K562 (cell line): ENCODE measurements at regions not wholly inside any gene's neighbourhood (a gene's known extent, or its start where the extent isn't known, plus 50 kb on each side); places are given as distances from the start of the nearest gene placed in this dataset.
"Not testable (repeated sequence)": the region's sequence is repeated elsewhere in the genome, so short reads cannot be mapped to it uniquely, and the experiment has no call there.

Source experiments
- ATAC-seq: fragments of 200-7000 bp; cut with Tn5 transposase; 3 replicates; pipeline ENCODE4 v1.9.1; 2020; ENCODE audit warnings: moderate library complexity
- BruUV-seq: library from RNA; stranded (reverse); fragments of 400-500 nt; replicated peaks from 2 replicates; lab custom pipeline; 2021; lab: Mats Ljungman, UMichigan
- CTCF ChIA-PET: fragments of 300-600 bp; formaldehyde crosslinking; extraction: SDS; loops from one replicate; lab custom pipeline; 2021; ENCODE audit warnings: low intra/inter-chr PET ratio; lab: Yijun Ruan, JAX
- POLR2A ChIA-PET: fragments of 300-600, 350-650 bp; sonication (Branson Sonifier 250); formaldehyde crosslinking; extraction: SDS; loops from one replicate; lab custom pipeline; 2021; ENCODE audit warnings: antibody characterized with exemption, inconsistent platforms; lab: Yijun Ruan, JAX
- DNase-seq, 4 experiments: peaks; one replicate each; pipeline versions ENCODE4 v3.0.0 to v3.0.0-alpha.2; 2011 to 2018; ENCODE audit warnings: low spot score in 3 of 4, mixed read lengths in 3 of 4; ENCODE audit errors: extremely low read depth in 1 of 4
- FAIRE-seq: peaks from 2 replicates; lab custom pipeline; 2011; peaks lifted over from hg19 to GRCh38; lab: Jason Lieb, UNC
- H2AFZ ChIP-seq: 2 replicates; pipeline ENCODE4 v1.6.0; 2011; ENCODE audit warnings: low read depth, low read length, control low read depth, inconsistent platforms
- H3K27ac ChIP-seq: fragments of 200-600 bp; 3 replicates; pipeline ENCODE4 v1.8.0; 2011; ENCODE audit warnings: low read depth, mild to moderate bottlenecking, control low read depth, inconsistent platforms, low read length, moderate library complexity, mixed read lengths; ENCODE audit errors: extremely low read depth
- H3K27me3 ChIP-seq, 2 experiments: fragments of 300-600 bp in 1 of 2; 2 replicates in 1 of 2; 3 replicates in 1 of 2; pipeline versions ENCODE4 v1.6.0 to v1.8.0; 2011; ENCODE audit warnings: inconsistent platforms in 2 of 2, low read length in 2 of 2, mild to moderate bottlenecking in 1 of 2, mixed read lengths in 1 of 2, moderate library complexity in 1 of 2; ENCODE audit not compliant: control insufficient read depth in 2 of 2, insufficient read depth in 2 of 2
- H3K36me3 ChIP-seq: fragments of 300-600 bp; 3 replicates; pipeline ENCODE4 v1.8.0; 2011; ENCODE audit warnings: mild to moderate bottlenecking, low read length, inconsistent platforms; ENCODE audit not compliant: control insufficient read depth, insufficient read depth
- H3K4me1 ChIP-seq, 2 experiments: fragments of 200-600 bp in 1 of 2; replicated peaks in 1 of 2; 2 replicates in 1 of 2; 3 replicates in 1 of 2; pipeline versions ENCODE4 v1.5.1 to v1.8.0; 2011; ENCODE audit warnings: inconsistent platforms in 2 of 2, low read length in 2 of 2, mild to moderate bottlenecking in 1 of 2, mixed read lengths in 1 of 2, moderate library complexity in 1 of 2; ENCODE audit not compliant: control insufficient read depth in 2 of 2, insufficient read depth in 2 of 2
- H3K4me2 ChIP-seq: 2 replicates; pipeline ENCODE4 v1.6.1; 2011; ENCODE audit warnings: low read length, control low read depth, inconsistent platforms, mixed read lengths; ENCODE audit not compliant: insufficient read depth
- H3K4me3 ChIP-seq: fragments of 200-600 bp; sonication (generic), shearing (Covaris generic); 2 replicates; pipeline ENCODE4 v1.5.1; 2016; ENCODE audit warnings: control low read depth, inconsistent platforms
- H3K79me2 ChIP-seq: fragments of 200-600 bp; 3 replicates; pipeline ENCODE4 v1.8.0; 2011; ENCODE audit warnings: low read length, inconsistent platforms; ENCODE audit not compliant: control insufficient read depth, insufficient read depth
- H3K9ac ChIP-seq, 2 experiments: 2 replicates each; pipeline versions ENCODE4 v1.6.0 to v1.6.1; 2011; ENCODE audit warnings: low read depth in 2 of 2, low read length in 2 of 2, control low read depth in 1 of 2, inconsistent platforms in 1 of 2, mild to moderate bottlenecking in 1 of 2, mixed read lengths in 1 of 2; ENCODE audit not compliant: insufficient read depth in 1 of 2
- H3K9me1 ChIP-seq: one replicate; pipeline ENCODE4 v1.6.0; 2011; ENCODE audit warnings: inconsistent platforms, mild to moderate bottlenecking, low read length, moderate library complexity; ENCODE audit not compliant: control insufficient read depth, insufficient read depth
- H3K9me3 ChIP-seq: replicated peaks from 2 replicates; pipeline ENCODE4 v1.5.1; 2011; ENCODE audit warnings: low read depth, low read length, inconsistent platforms; ENCODE audit not compliant: control insufficient read depth, insufficient read depth
- H4K20me1 ChIP-seq: replicated peaks from 2 replicates; pipeline ENCODE4 v1.6.1; 2011; ENCODE audit warnings: low read length, inconsistent platforms, mixed read lengths; ENCODE audit not compliant: control insufficient read depth, insufficient read depth
- ARID3A ChIP-seq: IDR thresholded peaks from 2 replicates; pipeline ENCODE4 v1.6.1; 2012; ENCODE audit warnings: low read depth, low read length, improper control_type of control experiment, borderline replicate concordance
- WGBS: fragments of 100-300 bp; shearing (Covaris generic); methylation state at CpG from one replicate; pipeline ENCODE4 v1.1.6; 2016; ENCODE audit warnings: low coverage, mixed read lengths; ENCODE audit not compliant: insufficient coverage; ENCODE audit errors: missing lambda C conversion rate; 5-methylcytosine and 5-hydroxymethylcytosine counted together
- in situ Hi-C: fragments of 300-500 bp; cut with MboI; formaldehyde crosslinking; loops from 4 replicates; pipeline ENCODE4 v1.15.0; 2018; ENCODE audit warnings: inconsistent platforms, mixed read lengths
- intact Hi-C: fragments of 100-400 bp; cut with micrococcal nuclease; formaldehyde crosslinking; loops from 2 replicates; pipeline ENCODE4 v1.14.2; 2022
- TF ChIP-seq, protein P1 (sequence below): fragments of 450-650 bp; conservative IDR thresholded peaks from 2 replicates; pipeline ENCODE4 v1.6.1; 2016; ENCODE audit warnings: missing genetic modification characterization, low read depth, mild to moderate bottlenecking, missing compliant biosample characterization, moderate library complexity

GRCh38 chr3:137194301-137194700, 236.5 kb downstream of the IL20RB start:
- Histone ChIP-seq H3K9ac (no peak overlapping the region), H3K27me3 (no peaks in the 10 kb centered on the region), H2AFZ (no peak overlapping the region), H4K20me1 (no peaks in the 10 kb centered on the region), H3K79me2 (no peaks in the 10 kb centered on the region), H3K4me3 (no peak overlapping the region), H3K27ac (no peak overlapping the region), H3K36me3 (no peaks in the 10 kb centered on the region), H3K9me1 (no peaks in the 10 kb centered on the region), H3K4me1 (no peaks in the 10 kb centered on the region), H3K9me3 (no peaks in the 10 kb centered on the region), H3K4me2 (no peak overlapping the region)
- DNase-seq (no peak), ATAC-seq (no peak), FAIRE-seq (no peak)
- WGBS, result 16% methylated on average over 4 of the region's 4 CpGs
- ChIA-PET CTCF (no interaction called here), POLR2A (no interaction called here)
- TF ChIP-seq, protein P1, sequence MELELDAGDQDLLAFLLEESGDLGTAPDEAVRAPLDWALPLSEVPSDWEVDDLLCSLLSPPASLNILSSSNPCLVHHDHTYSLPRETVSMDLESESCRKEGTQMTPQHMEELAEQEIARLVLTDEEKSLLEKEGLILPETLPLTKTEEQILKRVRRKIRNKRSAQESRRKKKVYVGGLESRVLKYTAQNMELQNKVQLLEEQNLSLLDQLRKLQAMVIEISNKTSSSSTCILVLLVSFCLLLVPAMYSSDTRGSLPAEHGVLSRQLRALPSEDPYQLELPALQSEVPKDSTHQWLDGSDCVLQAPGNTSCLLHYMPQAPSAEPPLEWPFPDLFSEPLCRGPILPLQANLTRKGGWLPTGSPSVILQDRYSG, result no peak
- TF ChIP-seq ARID3A, result no peak
- BruUV-seq, result no TSS peak
- in situ Hi-C loops (no loop called here), intact Hi-C loops (no loop called here)

- no CpG with 5 or more reads among the region's 32 CpGs for WGBS
- BruUV-seq, DNase-seq, FAIRE-seq, ATAC-seq, in situ Hi-C loops, H3K36me3 ChIP-seq, H3K4me3 ChIP-seq, H3K79me2 ChIP-seq, H3K27ac ChIP-seq, H3K4me2 ChIP-seq, intact Hi-C loops, H3K4me1 ChIP-seq, H3K9me3 ChIP-seq, H3K9me1 ChIP-seq, H3K27me3 ChIP-seq, CTCF ChIA-PET, H2AFZ ChIP-seq, POLR2A ChIA-PET, H3K9ac ChIP-seq, H4K20me1 ChIP-seq: not testable (repeated sequence)
Measured at GRCh38 chr3:137198374-137198773, 240.6 kb downstream of the IL20RB start.
